Loucy (cell line): ENCODE measurements at regions not wholly inside any gene's neighbourhood (a gene's known extent, or its start where the extent isn't known, plus 50 kb on each side); places are given as distances from the start of the nearest gene placed in this dataset.

Experiments used
- H2AFZ ChIP-seq: fragments of 200-600 bp; sonication (generic); 2 replicates; pipeline ENCODE4 v1.6.0; 2016; ENCODE audit warnings: antibody characterized with exemption, mild to moderate bottlenecking, low read length, moderate library complexity
- H3F3A ChIP-seq: fragments of 200-600 bp; 2 replicates; pipeline ENCODE4 v1.6.0; 2016; ENCODE audit warnings: antibody characterized with exemption, low read depth, mild to moderate bottlenecking
- H3K27me3 ChIP-seq: fragments of 200-600 bp; sonication (generic); 2 replicates; pipeline ENCODE4 v1.6.1; 2014; ENCODE audit warnings: low read length, mild to moderate bottlenecking; ENCODE audit not compliant: insufficient read depth, poor library complexity, severe bottlenecking
- H3K36me3 ChIP-seq: fragments of 200-600 bp; sonication (generic); 2 replicates; pipeline ENCODE4 v1.6.1; 2016; ENCODE audit warnings: low read length; ENCODE audit not compliant: insufficient read depth
- H3K4me1 ChIP-seq: fragments of 200-600 bp; sonication (generic); 2 replicates; pipeline ENCODE4 v1.5.1; 2014; ENCODE audit warnings: low read length, mild to moderate bottlenecking; ENCODE audit not compliant: insufficient read depth, poor library complexity, severe bottlenecking
- H3K4me2 ChIP-seq: fragments of 200-600 bp; sonication (generic); 2 replicates; pipeline ENCODE4 v1.6.0; 2014; ENCODE audit warnings: antibody characterized with exemption, low read length, low read depth, mild to moderate bottlenecking; ENCODE audit not compliant: poor library complexity, severe bottlenecking
- H3K4me3 ChIP-seq: fragments of 200-600 bp; sonication (generic); 2 replicates; pipeline ENCODE4 v1.5.1; 2014; ENCODE audit warnings: low read length, mild to moderate bottlenecking, mixed read lengths; ENCODE audit not compliant: poor library complexity, severe bottlenecking
- H3K79me2 ChIP-seq: fragments of 200-600 bp; sonication (generic); 2 replicates; pipeline ENCODE4 v1.6.1; 2014; ENCODE audit warnings: low read length; ENCODE audit not compliant: insufficient read depth
- H3K9ac ChIP-seq: fragments of 200-600 bp; sonication (generic); 2 replicates; pipeline ENCODE4 v1.6.0; 2014; ENCODE audit warnings: mild to moderate bottlenecking, low read depth, low read length, moderate library complexity; ENCODE audit not compliant: poor library complexity, severe bottlenecking
- H3K9me2 ChIP-seq: fragments of 200-600 bp; sonication (generic); replicated peaks from 2 replicates; pipeline ENCODE4 v1.6.1; 2016; ENCODE audit warnings: low read depth, low read length, mixed read lengths
- H3K9me3 ChIP-seq: fragments of 200-600 bp; sonication (generic); 2 replicates; pipeline ENCODE4 v1.6.1; 2014; ENCODE audit warnings: mild to moderate bottlenecking, antibody characterized with exemption, low read length, low read depth; ENCODE audit not compliant: insufficient read depth
- H4K20me1 ChIP-seq: fragments of 200-600 bp; sonication (generic); 2 replicates; pipeline ENCODE4 v1.6.0; 2014; ENCODE audit warnings: antibody characterized with exemption, low read length, mild to moderate bottlenecking; ENCODE audit not compliant: insufficient read depth, poor library complexity, severe bottlenecking
- EZH2phosphoT487 ChIP-seq: fragments of 200-600 bp; IDR thresholded peaks from 2 replicates; pipeline ENCODE4 v1.6.1; 2018; ENCODE audit warnings: antibody characterized with exemption, mild to moderate bottlenecking, moderate library complexity, borderline replicate concordance
- TF ChIP-seq, protein P1 (sequence below): fragments of 200-600 bp; sonication (generic); conservative IDR thresholded peaks from 2 replicates; pipeline ENCODE4 v1.5.1; 2014; ENCODE audit warnings: mild to moderate bottlenecking, antibody characterized with exemption, low read length

DNA sequence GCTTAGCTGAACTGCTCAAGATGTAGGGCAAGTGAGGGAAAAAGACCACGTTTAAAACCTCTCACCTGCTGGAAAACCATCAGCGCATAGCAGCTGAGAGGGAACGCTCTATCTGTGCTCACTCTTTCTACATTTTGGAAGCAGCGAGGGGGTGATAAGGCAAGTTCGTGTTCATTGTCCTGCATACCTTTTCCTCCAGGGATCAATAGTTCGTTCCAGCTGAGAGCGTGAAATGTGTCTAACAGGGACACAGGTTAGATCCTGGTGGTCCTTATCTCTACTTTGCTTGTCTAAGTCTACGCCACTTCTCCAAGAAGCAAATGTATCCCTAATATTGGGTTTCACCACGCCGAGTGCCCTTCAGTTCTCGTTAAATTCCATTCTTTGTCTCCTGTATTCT is 183.5 kb upstream of the ZFHX3 start:
- H3K36me3 ChIP-seq, result no peaks in the 10 kb centered on the region
- no peaks in the 10 kb centered on the region for H3K79me2 ChIP-seq
- H3K4me1 ChIP-seq, result peaks cover 5% of the 10 kb centered on the region
- H3K9me2 ChIP-seq, result no peaks in the 10 kb centered on the region
- no peaks in the 10 kb centered on the region for H4K20me1 ChIP-seq
- H2AFZ ChIP-seq, result no peak overlapping the region
- no peaks in the 10 kb centered on the region for H3K27me3 ChIP-seq
- no peak for TF ChIP-seq EZH2phosphoT487
- TF ChIP-seq, protein P1, sequence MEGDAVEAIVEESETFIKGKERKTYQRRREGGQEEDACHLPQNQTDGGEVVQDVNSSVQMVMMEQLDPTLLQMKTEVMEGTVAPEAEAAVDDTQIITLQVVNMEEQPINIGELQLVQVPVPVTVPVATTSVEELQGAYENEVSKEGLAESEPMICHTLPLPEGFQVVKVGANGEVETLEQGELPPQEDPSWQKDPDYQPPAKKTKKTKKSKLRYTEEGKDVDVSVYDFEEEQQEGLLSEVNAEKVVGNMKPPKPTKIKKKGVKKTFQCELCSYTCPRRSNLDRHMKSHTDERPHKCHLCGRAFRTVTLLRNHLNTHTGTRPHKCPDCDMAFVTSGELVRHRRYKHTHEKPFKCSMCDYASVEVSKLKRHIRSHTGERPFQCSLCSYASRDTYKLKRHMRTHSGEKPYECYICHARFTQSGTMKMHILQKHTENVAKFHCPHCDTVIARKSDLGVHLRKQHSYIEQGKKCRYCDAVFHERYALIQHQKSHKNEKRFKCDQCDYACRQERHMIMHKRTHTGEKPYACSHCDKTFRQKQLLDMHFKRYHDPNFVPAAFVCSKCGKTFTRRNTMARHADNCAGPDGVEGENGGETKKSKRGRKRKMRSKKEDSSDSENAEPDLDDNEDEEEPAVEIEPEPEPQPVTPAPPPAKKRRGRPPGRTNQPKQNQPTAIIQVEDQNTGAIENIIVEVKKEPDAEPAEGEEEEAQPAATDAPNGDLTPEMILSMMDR, result no peak
- no peak overlapping the region for H3K4me3 ChIP-seq
- H3K4me2 ChIP-seq, result no peak overlapping the region
- H3K9me3 ChIP-seq, result no peaks in the 10 kb centered on the region
- no peak overlapping the region for H3K9ac ChIP-seq
- no peaks in the 10 kb centered on the region for H3F3A ChIP-seq

DNA sequence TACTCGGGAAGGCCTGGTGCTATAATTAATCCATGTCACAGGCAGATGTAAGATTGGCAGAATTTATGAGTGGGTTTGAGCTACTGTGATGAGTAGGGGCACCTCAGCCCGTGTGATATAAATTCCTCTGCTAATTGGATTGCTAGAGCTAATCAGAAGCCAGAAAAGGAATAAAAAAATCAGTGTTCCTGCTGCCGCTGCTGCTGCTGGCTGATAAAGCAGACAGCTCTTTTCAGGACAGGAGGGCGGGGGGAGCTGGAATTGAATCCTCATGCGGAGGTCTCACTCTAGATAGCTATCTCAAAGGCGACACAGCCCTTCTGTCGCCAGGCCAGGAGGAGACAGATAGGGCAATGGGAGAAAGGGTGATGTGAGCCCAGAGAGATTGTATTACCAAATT is 182.7 kb upstream of the ZFHX3 start:
- Histone ChIP-seq H3K36me3 (no peaks in the 10 kb centered on the region), H3F3A (no peaks in the 10 kb centered on the region), H3K4me1 (peaks cover 9% of the 10 kb centered on the region), H3K9me2 (no peaks in the 10 kb centered on the region), H2AFZ (no peak overlapping the region), H3K4me2 (no peak overlapping the region), H3K79me2 (no peaks in the 10 kb centered on the region), H3K9me3 (no peaks in the 10 kb centered on the region), H3K9ac (no peak overlapping the region), H4K20me1 (no peaks in the 10 kb centered on the region), H3K27me3 (no peaks in the 10 kb centered on the region), H3K4me3 (no peak overlapping the region)
- no peak for TF ChIP-seq EZH2phosphoT487
- TF ChIP-seq, protein P1, result no peak

- Histone ChIP-seq H3K9me2 (no peaks in the 10 kb centered on the region), H3K36me3 (no peaks in the 10 kb centered on the region), H3K4me1 (peaks cover 7% of the 10 kb centered on the region), H3K79me2 (no peaks in the 10 kb centered on the region), H3K27me3 (no peaks in the 10 kb centered on the region), H2AFZ (no peak overlapping the region), H3F3A (no peaks in the 10 kb centered on the region), H3K9me3 (no peaks in the 10 kb centered on the region), H3K9ac (no peak overlapping the region), H4K20me1 (no peaks in the 10 kb centered on the region), H3K4me3 (no peak overlapping the region), H3K4me2 (no peak overlapping the region)
- TF ChIP-seq, protein P1, result no peak
- TF ChIP-seq EZH2phosphoT487, result no peak
These were observed 180.7 kb upstream of the ZFHX3 start for GRCh38 chr16:73228649-73229048.
